Activated CD4-positive, alpha-beta memory T cell treated with anti-CD3 and anti-CD28 coated beads for 36 hours (primary cell): ENCODE measurements at regions not wholly inside any gene's neighbourhood (a gene's known extent, or its start where the extent isn't known, plus 50 kb on each side); places are given as distances from the start of the nearest gene placed in this dataset.

ENCODE experiments used
- CTCF ChIA-PET: fragments of 350-600 bp; sonication (Branson Sonifier 250); formaldehyde crosslinking; loops from one replicate; lab custom pipeline; 2021; ENCODE audit warnings: antibody characterized with exemption, inconsistent platforms; lab: Charles Lee
- POLR2A ChIA-PET: fragments of 350-600 bp; sonication (Branson Sonifier 250); formaldehyde crosslinking; loops from one replicate; lab custom pipeline; 2021; ENCODE audit warnings: antibody characterized with exemption; lab: Charles Lee
- DNase-seq: peaks from one replicate; pipeline ENCODE4 v3.0.0-alpha.2; 2020
- H3K27ac Mint-ChIP-seq: one replicate; pipeline ENCODE4 v1.8.0; 2021; ENCODE audit warnings: mixed read lengths
- H3K27me3 Mint-ChIP-seq: one replicate; pipeline ENCODE4 v1.8.0; 2021; ENCODE audit warnings: mixed read lengths
- H3K36me3 Mint-ChIP-seq: one replicate; pipeline ENCODE4 v1.8.0; 2021; ENCODE audit warnings: mixed read lengths
- H3K4me1 Mint-ChIP-seq: one replicate; pipeline ENCODE4 v1.8.0; 2021; ENCODE audit warnings: low read depth, mixed read lengths
- H3K4me3 Mint-ChIP-seq: one replicate; pipeline ENCODE4 v1.8.0; 2021; ENCODE audit warnings: mild to moderate bottlenecking, mixed read lengths
- H3K9me3 Mint-ChIP-seq: one replicate; pipeline ENCODE4 v1.8.0; 2021; ENCODE audit warnings: mixed read lengths
- intact Hi-C: fragments of 100-400 bp; cut with micrococcal nuclease; formaldehyde crosslinking; loops from one replicate; pipeline ENCODE4 v1.15.1; 2023

DNA sequence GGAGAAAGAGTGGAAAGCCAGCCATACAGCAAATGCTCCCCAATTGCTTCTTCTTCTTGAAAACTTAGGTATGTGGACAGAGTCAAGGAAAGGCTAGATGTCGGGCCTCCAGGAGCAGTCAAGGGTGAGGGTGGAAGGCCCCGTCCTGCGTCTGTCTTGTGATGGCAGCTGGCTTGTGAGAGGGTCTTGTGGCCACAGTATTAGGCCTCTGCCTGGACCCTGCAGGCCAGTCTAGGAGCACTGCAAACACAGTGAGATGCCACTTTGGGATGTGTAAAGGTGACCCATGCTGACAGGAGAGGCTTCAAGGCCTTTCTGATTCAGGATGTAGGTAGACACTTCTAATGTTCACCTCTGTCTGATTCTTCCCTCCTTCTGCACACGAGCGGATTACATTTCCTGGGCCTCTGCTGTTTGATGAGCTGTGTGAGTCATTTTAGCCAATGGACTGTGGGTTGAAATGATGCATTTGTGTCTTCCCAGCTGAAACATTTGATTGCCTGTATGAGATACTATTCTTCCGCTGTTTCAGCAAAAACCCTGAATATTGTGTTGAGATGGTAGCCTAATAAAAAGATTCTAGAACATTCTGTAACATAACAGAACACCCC is 135.4 kb downstream of the EMX2 start:
- no peak overlapping the region for H3K4me3 Mint-ChIP-seq
- H3K27ac Mint-ChIP-seq: no peak overlapping the region
- H3K27me3 Mint-ChIP-seq: no peaks in the 10 kb centered on the region
- intact Hi-C loops: no loop called here
- no peaks in the 10 kb centered on the region for H3K9me3 Mint-ChIP-seq
- no peak for DNase-seq
- H3K36me3 Mint-ChIP-seq: no peaks in the 10 kb centered on the region
- no peaks in the 10 kb centered on the region for H3K4me1 Mint-ChIP-seq
- POLR2A ChIA-PET: no interaction called here
- CTCF ChIA-PET: no interaction called here

DNA sequence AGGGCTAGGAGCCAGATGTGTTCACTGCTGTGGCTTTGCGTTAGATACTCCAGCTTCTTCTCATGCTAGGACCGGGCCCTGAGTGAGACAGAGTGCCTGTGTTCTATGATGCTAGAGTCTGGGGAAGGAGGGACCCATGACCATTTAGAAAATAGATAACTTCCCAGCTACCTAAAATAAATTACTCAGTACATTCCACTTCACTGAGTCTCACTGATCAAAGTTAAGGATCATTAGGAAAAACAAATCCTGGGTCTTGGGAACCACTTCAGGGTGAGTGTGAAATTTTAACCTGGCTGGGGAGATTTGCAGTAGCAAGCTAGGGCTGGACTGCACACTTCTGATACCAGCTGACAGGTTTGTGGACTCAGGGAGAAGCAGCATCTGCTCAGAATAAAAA is 138.1 kb downstream of the EMX2 start:
- Mint-ChIP-seq H3K4me3 (no peak overlapping the region), H3K27me3 (peaks cover 3% of the 10 kb centered on the region), H3K4me1 (no peaks in the 10 kb centered on the region), H3K27ac (no peak overlapping the region), H3K9me3 (no peaks in the 10 kb centered on the region), H3K36me3 (no peaks in the 10 kb centered on the region)
- POLR2A ChIA-PET: no interaction called here
- intact Hi-C loops: no loop called here
- CTCF ChIA-PET: no interaction called here
- DNase-seq: no peak

DNA sequence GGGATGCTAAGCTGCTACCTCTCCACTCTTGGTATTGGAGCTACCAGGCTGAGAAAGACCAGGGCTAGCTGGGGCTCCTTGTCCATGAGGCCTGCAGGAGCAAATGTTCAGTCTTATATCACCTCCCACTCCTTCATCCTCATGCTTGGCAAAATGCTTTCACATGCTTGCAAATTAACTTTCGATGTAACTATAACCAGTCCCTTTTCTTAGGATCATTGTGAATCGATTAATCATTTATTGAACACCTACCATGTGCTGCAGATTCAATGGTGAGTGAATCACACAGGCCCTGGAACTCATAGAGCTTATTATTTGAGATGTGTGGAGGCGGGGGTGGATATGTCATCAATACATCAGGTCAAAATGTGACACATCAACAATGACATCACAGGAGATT is 138.6 kb downstream of the EMX2 start:
- DNase-seq: no peak
- ChIA-PET POLR2A (no interaction called here), CTCF (no interaction called here)
- Mint-ChIP-seq H3K4me1 (no peaks in the 10 kb centered on the region), H3K9me3 (no peaks in the 10 kb centered on the region), H3K4me3 (no peak overlapping the region), H3K27me3 (peaks cover 3% of the 10 kb centered on the region), H3K36me3 (no peaks in the 10 kb centered on the region), H3K27ac (no peak overlapping the region)
- intact Hi-C loops: no loop called here

DNA sequence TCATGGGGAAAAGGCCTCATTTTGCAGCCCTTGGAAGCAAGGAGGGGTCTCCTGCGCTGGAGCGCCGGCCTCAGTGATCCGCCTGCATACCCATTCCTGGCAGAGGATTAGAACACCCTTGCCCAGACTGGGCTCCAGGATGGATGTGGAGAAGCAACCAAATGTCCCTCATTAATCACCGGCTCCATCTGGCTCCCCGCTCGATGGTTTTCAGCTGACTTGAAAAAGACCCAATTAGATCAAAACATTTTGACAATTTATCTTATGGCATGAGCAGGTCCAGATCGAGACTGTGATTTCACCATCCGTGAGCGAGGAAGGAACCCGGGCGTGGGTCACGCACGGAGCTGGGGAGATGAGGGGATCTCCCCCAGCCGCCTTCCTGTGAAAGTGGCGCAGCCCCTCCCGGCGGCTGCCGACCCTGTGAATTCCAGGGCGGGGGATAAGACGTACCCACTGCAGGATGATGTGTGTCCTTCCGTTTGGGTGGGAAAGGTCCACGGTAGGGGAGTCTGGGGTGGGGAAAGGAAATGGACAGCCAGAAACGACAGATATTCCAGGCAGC is 141.6 kb downstream of the EMX2 start:
- intact Hi-C loops: no loop called here
- Mint-ChIP-seq H3K4me3 (no peak overlapping the region), H3K27me3 (peaks cover 3% of the 10 kb centered on the region), H3K27ac (no peak overlapping the region), H3K9me3 (no peaks in the 10 kb centered on the region), H3K4me1 (no peaks in the 10 kb centered on the region), H3K36me3 (no peaks in the 10 kb centered on the region)
- POLR2A ChIA-PET: no interaction called here
- no peak for DNase-seq
- CTCF ChIA-PET: no interaction called here

DNA sequence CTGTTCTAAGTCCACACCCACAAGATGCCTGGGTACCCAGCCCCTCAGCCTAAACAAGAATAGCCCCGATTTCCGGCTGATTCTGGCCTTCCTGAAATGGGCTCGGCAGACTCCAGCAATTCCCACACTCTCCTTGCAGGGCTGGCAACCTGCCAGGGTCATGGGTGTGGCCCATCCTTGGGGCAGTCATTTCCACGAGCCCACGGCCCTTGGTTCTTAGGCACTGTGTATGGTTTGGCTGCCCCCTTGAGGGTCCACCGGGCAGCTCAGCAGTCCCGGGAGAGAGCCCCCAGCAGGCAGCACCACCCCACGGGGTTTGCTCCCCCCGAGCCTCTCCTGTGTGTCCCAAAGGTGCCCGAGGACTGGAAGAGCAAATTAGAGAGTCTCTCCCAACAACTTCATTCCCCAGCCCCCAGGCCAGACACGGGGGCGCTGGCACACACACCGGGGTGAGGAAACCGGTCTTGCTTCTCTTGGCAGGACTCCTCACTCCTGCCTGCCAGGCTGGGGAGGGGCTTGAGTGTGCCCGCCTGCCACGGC is 142.2 kb downstream of the EMX2 start:
- Mint-ChIP-seq H3K27me3 (peaks cover 3% of the 10 kb centered on the region), H3K4me3 (no peak overlapping the region), H3K27ac (no peak overlapping the region), H3K9me3 (no peaks in the 10 kb centered on the region), H3K4me1 (no peaks in the 10 kb centered on the region), H3K36me3 (no peaks in the 10 kb centered on the region)
- intact Hi-C loops: no loop called here
- CTCF ChIA-PET: no interaction called here
- no peak for DNase-seq
- POLR2A ChIA-PET: no interaction called here

DNA sequence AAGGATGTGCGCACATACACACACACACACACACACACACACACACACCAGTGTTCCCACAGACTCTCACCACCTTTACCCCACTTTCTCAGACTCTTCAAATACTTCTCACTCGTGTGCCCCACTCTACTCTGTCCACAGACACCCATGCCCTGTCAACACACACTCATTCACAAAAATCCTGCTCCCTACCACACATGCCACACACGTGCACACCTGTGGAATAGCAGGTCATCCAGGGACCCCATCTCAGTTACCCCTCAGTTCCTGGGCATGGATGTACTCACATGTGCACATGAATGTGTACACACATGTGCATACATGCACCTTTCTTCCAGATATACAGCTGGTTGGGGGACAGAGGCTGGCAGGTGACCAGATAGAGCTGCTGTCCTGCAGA is 142.9 kb downstream of the EMX2 start:
- H3K4me3 Mint-ChIP-seq: no peak overlapping the region
- H3K36me3 Mint-ChIP-seq: no peaks in the 10 kb centered on the region
- ChIA-PET CTCF (no interaction called here), POLR2A (no interaction called here)
- peaks cover 3% of the 10 kb centered on the region for H3K27me3 Mint-ChIP-seq
- no peaks in the 10 kb centered on the region for H3K4me1 Mint-ChIP-seq
- H3K9me3 Mint-ChIP-seq: no peaks in the 10 kb centered on the region
- intact Hi-C loops: no loop called here
- no peak for DNase-seq
- H3K27ac Mint-ChIP-seq: no peak overlapping the region

DNA sequence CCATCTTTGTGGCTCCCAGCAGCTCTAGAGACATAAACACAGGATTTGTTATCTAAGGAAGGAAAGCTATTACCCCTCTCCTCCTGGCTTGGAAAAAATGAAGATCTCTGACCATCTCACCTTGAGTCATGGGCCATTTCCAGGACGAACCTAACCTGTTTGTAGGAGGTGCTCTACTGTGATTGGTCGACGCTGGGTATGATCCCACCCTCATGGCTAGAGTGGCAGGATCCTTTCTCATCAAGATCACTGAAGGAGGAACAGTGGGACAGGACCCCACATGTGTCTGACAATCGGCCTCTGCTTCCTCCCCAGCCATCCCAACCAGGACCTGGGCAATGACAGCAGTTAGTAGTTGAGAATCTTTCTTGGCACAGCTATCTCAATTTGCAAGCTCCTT is 144.1 kb downstream of the EMX2 start:
- Mint-ChIP-seq H3K27ac (no peak overlapping the region), H3K4me1 (no peaks in the 10 kb centered on the region), H3K36me3 (no peaks in the 10 kb centered on the region), H3K27me3 (peaks cover 3% of the 10 kb centered on the region), H3K9me3 (no peaks in the 10 kb centered on the region), H3K4me3 (no peak overlapping the region)
- no peak for DNase-seq
- POLR2A ChIA-PET: no interaction called here
- CTCF ChIA-PET: no interaction called here
- intact Hi-C loops: no loop called here

DNA sequence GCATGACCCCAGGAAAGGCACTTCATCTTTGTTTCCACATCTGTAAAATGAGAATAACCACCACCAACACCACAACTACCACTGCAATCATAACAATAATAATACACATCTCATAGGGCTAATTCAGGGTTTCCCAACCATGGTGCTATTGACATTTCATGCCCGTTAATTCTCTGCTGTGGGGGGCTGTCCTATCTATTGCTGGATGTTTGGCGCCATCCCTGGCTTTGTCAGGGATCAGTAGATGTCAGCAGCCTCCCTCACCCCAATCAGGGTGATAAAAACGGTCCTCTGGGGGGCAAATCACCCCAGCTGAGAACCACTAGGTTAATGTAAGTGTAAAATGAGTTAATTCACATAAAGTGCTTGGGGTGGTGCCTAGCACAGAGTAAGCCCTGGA is 145.8 kb downstream of the EMX2 start:
- Mint-ChIP-seq H3K9me3 (no peaks in the 10 kb centered on the region), H3K4me3 (no peak overlapping the region), H3K27ac (no peak overlapping the region), H3K4me1 (no peaks in the 10 kb centered on the region), H3K27me3 (peaks cover 6% of the 10 kb centered on the region), H3K36me3 (no peaks in the 10 kb centered on the region)
- POLR2A ChIA-PET: no interaction called here
- no peak for DNase-seq
- CTCF ChIA-PET: no interaction called here
- intact Hi-C loops: no loop called here

DNA sequence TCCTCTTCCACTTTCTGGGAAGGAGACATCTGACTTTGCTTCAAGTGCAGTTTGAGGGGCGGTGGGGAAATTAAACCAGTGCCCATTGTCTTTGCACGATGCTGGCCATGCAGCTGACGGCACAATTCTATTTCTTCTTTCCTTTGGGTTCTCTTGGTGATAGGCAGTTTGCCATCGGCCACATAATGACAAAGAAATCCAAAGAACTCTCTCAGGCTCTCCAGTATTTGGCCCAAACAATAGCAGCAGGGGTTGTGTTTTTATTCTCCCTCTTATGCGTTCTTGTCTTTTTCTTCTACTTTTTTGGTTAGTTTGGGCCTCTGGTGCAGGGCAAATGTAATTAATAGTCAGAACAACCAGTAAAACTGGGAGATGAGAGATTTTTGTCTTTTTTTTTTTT is 147.0 kb downstream of the EMX2 start:
- Mint-ChIP-seq H3K27ac (no peak overlapping the region), H3K27me3 (peaks cover 7% of the 10 kb centered on the region), H3K9me3 (no peaks in the 10 kb centered on the region), H3K36me3 (no peaks in the 10 kb centered on the region), H3K4me1 (no peaks in the 10 kb centered on the region), H3K4me3 (no peak overlapping the region)
- ChIA-PET CTCF (no interaction called here), POLR2A (no interaction called here)
- intact Hi-C loops: no loop called here
- no peak for DNase-seq

DNA sequence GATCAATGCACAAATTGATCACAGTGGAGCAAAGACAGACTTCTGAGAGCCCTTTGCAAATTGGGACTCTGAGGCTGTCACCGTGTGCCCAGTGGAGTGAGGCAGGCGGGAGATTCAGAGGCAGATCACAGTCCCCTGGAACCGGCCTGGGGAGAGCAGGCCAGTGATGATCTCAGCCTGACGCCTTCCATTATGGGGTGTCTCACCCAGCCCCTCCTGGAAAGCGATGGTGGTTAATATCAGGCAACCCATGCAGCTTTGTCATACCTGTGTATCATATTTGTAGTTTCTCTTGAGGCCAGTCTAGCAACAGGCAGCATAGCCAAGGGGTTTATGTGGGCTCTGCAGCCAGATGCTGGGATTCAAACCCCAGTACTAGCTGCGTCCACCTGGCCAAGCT is 147.8 kb downstream of the EMX2 start:
- POLR2A ChIA-PET: no interaction called here
- Mint-ChIP-seq H3K9me3 (no peaks in the 10 kb centered on the region), H3K36me3 (no peaks in the 10 kb centered on the region), H3K4me3 (no peak overlapping the region), H3K27me3 (peaks cover 6% of the 10 kb centered on the region), H3K4me1 (no peaks in the 10 kb centered on the region), H3K27ac (no peak overlapping the region)
- intact Hi-C loops: no loop called here
- no peak for DNase-seq
- CTCF ChIA-PET: no interaction called here

DNA sequence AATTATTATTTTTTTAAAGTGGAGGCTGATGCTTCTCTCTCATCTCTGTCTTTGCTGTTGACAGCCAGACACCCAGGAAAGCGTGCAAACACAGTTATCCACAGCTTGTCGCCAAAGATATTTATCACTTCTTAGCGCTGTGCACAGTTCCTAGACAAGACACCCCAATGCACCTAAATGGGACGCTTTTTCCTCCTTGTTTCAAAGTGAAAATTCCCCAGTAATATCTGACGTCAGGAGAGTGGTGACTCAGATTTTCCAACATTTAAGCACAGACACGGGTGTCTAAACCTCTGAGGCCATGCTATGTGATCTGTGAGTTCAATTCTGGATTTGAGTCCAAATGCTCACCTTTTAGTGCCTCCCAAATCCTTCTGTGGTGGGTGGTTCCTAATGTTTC is 151.6 kb downstream of the EMX2 start:
- no peak overlapping the region for H3K4me3 Mint-ChIP-seq
- intact Hi-C loops: no loop called here
- DNase-seq: no peak
- no peaks in the 10 kb centered on the region for H3K4me1 Mint-ChIP-seq
- POLR2A ChIA-PET: no interaction called here
- CTCF ChIA-PET: no interaction called here
- H3K27ac Mint-ChIP-seq: no peak overlapping the region
- H3K9me3 Mint-ChIP-seq: no peaks in the 10 kb centered on the region
- peaks cover 7% of the 10 kb centered on the region for H3K27me3 Mint-ChIP-seq
- no peaks in the 10 kb centered on the region for H3K36me3 Mint-ChIP-seq

DNA sequence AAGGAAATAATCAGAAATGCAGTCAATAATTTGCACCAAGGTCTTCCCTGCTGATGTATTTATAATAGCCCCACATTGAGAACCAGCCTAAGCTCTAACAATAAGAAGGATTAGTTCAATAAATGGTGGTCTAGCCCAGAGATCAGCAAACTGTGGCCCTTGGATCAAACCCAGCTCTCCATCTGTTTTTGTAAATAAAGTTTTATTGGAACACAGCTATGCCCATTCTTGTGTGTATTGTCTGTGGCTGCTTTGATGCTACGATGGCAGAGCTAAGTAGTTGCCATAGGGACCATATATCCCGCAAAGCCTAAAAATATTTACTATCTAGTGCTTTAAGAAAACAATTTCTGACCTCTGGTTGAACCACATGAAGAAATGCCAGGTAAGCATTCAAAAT is 154.9 kb downstream of the EMX2 start:
- H3K4me1 Mint-ChIP-seq: no peaks in the 10 kb centered on the region
- H3K36me3 Mint-ChIP-seq: no peaks in the 10 kb centered on the region
- H3K9me3 Mint-ChIP-seq: no peaks in the 10 kb centered on the region
- intact Hi-C loops: no loop called here
- POLR2A ChIA-PET: no interaction called here
- H3K27me3 Mint-ChIP-seq: peaks cover 7% of the 10 kb centered on the region
- no peak overlapping the region for H3K4me3 Mint-ChIP-seq
- H3K27ac Mint-ChIP-seq: no peak overlapping the region
- DNase-seq: no peak
- CTCF ChIA-PET: interaction anchor here (0.9 kb wide), 1 partner anchor 10 kb away, joined by 3 read pairs; no protein-coding TSS in a partner anchor

DNA sequence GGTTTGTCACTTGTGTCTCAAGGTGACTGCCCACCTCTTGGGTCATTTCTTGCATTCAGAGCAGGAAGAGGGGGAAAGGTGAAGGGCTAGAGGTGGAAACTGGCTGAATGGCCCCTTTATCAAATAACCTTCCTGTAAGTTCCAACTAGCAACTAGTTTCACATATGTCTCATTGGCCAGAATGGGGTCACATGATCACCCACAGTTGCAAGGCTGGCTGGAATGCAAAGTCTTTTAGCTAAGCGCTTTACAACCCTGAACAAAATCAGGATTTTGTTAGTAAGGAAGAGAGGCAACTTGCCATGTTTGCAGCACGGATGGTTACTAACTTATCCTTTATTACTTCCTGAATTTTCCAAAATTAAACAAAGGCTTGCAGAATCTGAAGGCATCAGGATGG is 156.3 kb downstream of the EMX2 start:
- intact Hi-C loops: no loop called here
- Mint-ChIP-seq H3K4me3 (no peak overlapping the region), H3K27ac (no peak overlapping the region), H3K9me3 (no peaks in the 10 kb centered on the region), H3K4me1 (no peaks in the 10 kb centered on the region), H3K36me3 (no peaks in the 10 kb centered on the region), H3K27me3 (peaks cover 3% of the 10 kb centered on the region)
- ChIA-PET POLR2A (no interaction called here), CTCF (no interaction called here)
- no peak for DNase-seq
